Fibroblast of lung (primary cell): ENCODE measurements at regions not wholly inside any gene's neighbourhood (a gene's known extent, or its start where the extent isn't known, plus 50 kb on each side); places are given as distances from the start of the nearest gene placed in this dataset.

ENCODE experiments used
- DNase-seq, 2 donors: peaks; one replicate each; pipeline versions ENCODE4 v3.0.0 to v3.0.0-alpha.2; 2010; ENCODE audit warnings: low read depth in 2 of 2
- H2AFZ ChIP-seq: 2 replicates; pipeline ENCODE4 v1.5.1; 2012; ENCODE audit warnings: low read length, control low read depth, inconsistent platforms
- H3K27ac ChIP-seq: 2 replicates; pipeline ENCODE4 v1.5.1; 2011; ENCODE audit warnings: low read length, control low read depth; ENCODE audit not compliant: insufficient read depth
- H3K27me3 ChIP-seq: 2 replicates; pipeline ENCODE4 v1.5.1; 2011; ENCODE audit warnings: mild to moderate bottlenecking, low read length; ENCODE audit not compliant: control insufficient read depth, insufficient read depth
- H3K36me3 ChIP-seq: 2 replicates; pipeline ENCODE4 v1.5.1; 2011; ENCODE audit warnings: low read length; ENCODE audit not compliant: control insufficient read depth, insufficient read depth
- H3K4me1 ChIP-seq: 2 replicates; pipeline ENCODE4 v1.5.1; 2011; ENCODE audit warnings: low read length; ENCODE audit not compliant: control insufficient read depth, insufficient read depth; ENCODE audit errors: extremely low read depth
- H3K4me2 ChIP-seq: 2 replicates; pipeline ENCODE4 v1.5.1; 2011; ENCODE audit warnings: low read length, control low read depth; ENCODE audit not compliant: insufficient read depth; ENCODE audit errors: extremely low read depth
- H3K4me3 ChIP-seq, 4 experiments: fragments of 200-600 bp in 1 of 4; sonication (generic) in 1 of 4; replicated peaks in 1 of 4; 2 replicates each; pipeline ENCODE4 v1.5.1; 2011 to 2016; ENCODE audit warnings: low read length in 4 of 4, low read depth in 3 of 4, mild to moderate bottlenecking in 3 of 4, control low read depth in 2 of 4, inconsistent platforms in 1 of 4, mixed read lengths in 1 of 4; ENCODE audit not compliant: insufficient read depth in 1 of 4; ENCODE audit errors: control extremely low read depth in 1 of 4
- H3K79me2 ChIP-seq: 2 replicates; pipeline ENCODE4 v1.5.1; 2012; ENCODE audit warnings: mild to moderate bottlenecking, low read length, inconsistent platforms; ENCODE audit not compliant: control insufficient read depth, insufficient read depth
- H3K9ac ChIP-seq: 2 replicates; pipeline ENCODE4 v1.5.1; 2011; ENCODE audit warnings: mild to moderate bottlenecking, low read length, control low read depth; ENCODE audit not compliant: insufficient read depth
- H3K9me3 ChIP-seq: 2 replicates; pipeline ENCODE4 v1.5.1; 2012; ENCODE audit warnings: low read depth, low read length; ENCODE audit not compliant: control insufficient read depth, insufficient read depth
- H4K20me1 ChIP-seq: 2 replicates; pipeline ENCODE4 v1.5.1; 2011; ENCODE audit warnings: low read length; ENCODE audit not compliant: control insufficient read depth, insufficient read depth; ENCODE audit errors: extremely low read depth
- CTCF ChIP-seq, 2 donors: IDR thresholded peaks in 1 of 2; conservative IDR thresholded peaks in 1 of 2; 1 replicate in 1 of 2; 2 replicates in 1 of 2; pipeline ENCODE4 v1.5.1; 2011 to 2012; ENCODE audit warnings: low read length in 2 of 2, control low read depth in 1 of 2, inconsistent platforms in 1 of 2, low read depth in 1 of 2, mild to moderate bottlenecking in 1 of 2
- EZH2 ChIP-seq: IDR thresholded peaks from 2 replicates; pipeline ENCODE4 v1.5.1; 2012; ENCODE audit warnings: low read length, control low read depth, mild to moderate bottlenecking; ENCODE audit errors: missing control alignments

GRCh38 chr1:58997060-58997411 is 213.2 kb upstream of the JUN start:
- no peaks in the 10 kb centered on the region for H3K36me3 ChIP-seq
- no peak overlapping the region for H2AFZ ChIP-seq

GRCh38 chr1:58997637-58998036 is 213.8 kb upstream of the JUN start:
- no peak for DNase-seq
- TF ChIP-seq CTCF (conservative IDR thresholded peaks at IDR 0.05 in 1 of 2, IDR thresholded peaks at IDR 0.05 in 1 of 2; ENCODE audit: low read depth in 1 of 2, low read length in 2 of 2) (no peak), EZH2 (no peak)
- H3K9me3 ChIP-seq, result no peaks in the 10 kb centered on the region
- no peak overlapping the region for H2AFZ ChIP-seq
- H3K4me1 ChIP-seq, result no peaks in the 10 kb centered on the region
- H3K4me2 ChIP-seq, result no peak overlapping the region
- no peaks in the 10 kb centered on the region for H4K20me1 ChIP-seq
- no peaks in the 10 kb centered on the region for H3K36me3 ChIP-seq
- H3K4me3 ChIP-seq, result no peak overlapping the region
- H3K79me2 ChIP-seq, result no peaks in the 10 kb centered on the region
- no peaks in the 10 kb centered on the region for H3K27me3 ChIP-seq
- no peak overlapping the region for H3K27ac ChIP-seq
- no peak overlapping the region for H3K9ac ChIP-seq

More at GRCh38 chr1:58997060-58997411, 213.2 kb upstream of the JUN start:
- no peak overlapping the region for H3K4me3 ChIP-seq
- H3K4me1 ChIP-seq, result no peaks in the 10 kb centered on the region
- no peaks in the 10 kb centered on the region for H3K79me2 ChIP-seq
- no peak overlapping the region for H3K4me2 ChIP-seq
- H3K27me3 ChIP-seq, result no peaks in the 10 kb centered on the region
- no peak for DNase-seq
- no peaks in the 10 kb centered on the region for H4K20me1 ChIP-seq
- H3K9me3 ChIP-seq, result no peaks in the 10 kb centered on the region
- no peak overlapping the region for H3K27ac ChIP-seq
- no peak overlapping the region for H3K9ac ChIP-seq
- no peak for TF ChIP-seq EZH2
- no peak for TF ChIP-seq CTCF (conservative IDR thresholded peaks at IDR 0.05 in 1 of 2, IDR thresholded peaks at IDR 0.05 in 1 of 2; ENCODE audit: low read depth in 1 of 2, low read length in 2 of 2)

GRCh38 chr1:58999676-59000075 is 215.8 kb upstream of the JUN start:
- Histone ChIP-seq H3K4me1 (no peaks in the 10 kb centered on the region), H2AFZ (no peak overlapping the region), H3K27ac (no peak overlapping the region)

More at GRCh38 chr1:58999676-59000075, 215.8 kb upstream of the JUN start:
- no peak overlapping the region for H3K9ac ChIP-seq
- no peaks in the 10 kb centered on the region for H3K79me2 ChIP-seq
- H3K36me3 ChIP-seq, result no peaks in the 10 kb centered on the region
- H3K9me3 ChIP-seq, result no peaks in the 10 kb centered on the region
- no peak for DNase-seq
- TF ChIP-seq EZH2, result no peak
- no peak for TF ChIP-seq CTCF (conservative IDR thresholded peaks at IDR 0.05 in 1 of 2, IDR thresholded peaks at IDR 0.05 in 1 of 2; ENCODE audit: low read depth in 1 of 2, low read length in 2 of 2)
- no peak overlapping the region for H3K4me2 ChIP-seq
- no peak overlapping the region for H3K4me3 ChIP-seq
- no peaks in the 10 kb centered on the region for H4K20me1 ChIP-seq
- no peaks in the 10 kb centered on the region for H3K27me3 ChIP-seq
